Prostate gland (tissue), 2 donors: ENCODE measurements at regions not wholly inside any gene's neighbourhood (a gene's known extent, or its start where the extent isn't known, plus 50 kb on each side); places are given as distances from the start of the nearest gene placed in this dataset.

Source experiments
- DNase-seq: peaks from one replicate; pipeline ENCODE4 v3.0.0-alpha.2; 2019; ENCODE audit warnings: low spot score
- H3K27ac ChIP-seq, 2 donors: fragments of 200-600 bp; sonication (generic); 2 replicates each; pipeline ENCODE4 v1.5.1; 2017 to 2019
- H3K27me3 ChIP-seq: fragments of 200-600 bp; sonication (generic); replicated peaks from 2 replicates; pipeline ENCODE4 v1.5.1; 2019; ENCODE audit not compliant: insufficient read depth
- H3K36me3 ChIP-seq, 2 donors: fragments of 200-600 bp; sonication (generic); 1 replicate in 1 of 2; 2 replicates in 1 of 2; pipeline versions ENCODE4 v1.5.1 to v1.8.1; 2017 to 2019
- H3K4me1 ChIP-seq: fragments of 200-600 bp; sonication (generic); replicated peaks from 2 replicates; pipeline ENCODE4 v1.5.1; 2019
- H3K4me3 ChIP-seq, 2 donors: fragments of 200-600 bp; sonication (generic); 2 replicates each; pipeline ENCODE4 v1.5.1; 2017 to 2019
- H3K9me3 ChIP-seq: fragments of 200-600 bp; sonication (generic); 2 replicates; pipeline ENCODE4 v1.5.1; 2017
- POLR2A ChIP-seq: fragments of 450-650 bp; IDR thresholded peaks from one replicate; pipeline ENCODE4 v1.6.1; 2016; ENCODE audit warnings: antibody characterized with exemption, mild to moderate bottlenecking
- POLR2AphosphoS5 ChIP-seq: sonication (generic); formaldehyde crosslinking; IDR thresholded peaks from one replicate; pipeline ENCODE4 v1.6.1; 2017; ENCODE audit warnings: antibody characterized with exemption
- WGBS: methylation state at CpG from one replicate; pipeline ENCODE4 v1.1.5; 2018; 5-methylcytosine and 5-hydroxymethylcytosine counted together
- intact Hi-C: fragments of 100-400 bp; cut with DNase I; formaldehyde crosslinking; loops from one replicate; pipeline ENCODE4 v1.14.2; 2022
- TF ChIP-seq, protein P1 (sequence below), 4 experiments: fragments of 200-600 bp in 2 of 4; fragments of 450-650 bp in 2 of 4; sonication (generic) in 2 of 4; IDR thresholded peaks; 1 replicate in 3 of 4; 2 replicates in 1 of 4; pipeline ENCODE4 v1.5.1; 2016 to 2019; ENCODE audit warnings: antibody characterized with exemption in 4 of 4, mild to moderate bottlenecking in 2 of 4, moderate library complexity in 2 of 4

DNA sequence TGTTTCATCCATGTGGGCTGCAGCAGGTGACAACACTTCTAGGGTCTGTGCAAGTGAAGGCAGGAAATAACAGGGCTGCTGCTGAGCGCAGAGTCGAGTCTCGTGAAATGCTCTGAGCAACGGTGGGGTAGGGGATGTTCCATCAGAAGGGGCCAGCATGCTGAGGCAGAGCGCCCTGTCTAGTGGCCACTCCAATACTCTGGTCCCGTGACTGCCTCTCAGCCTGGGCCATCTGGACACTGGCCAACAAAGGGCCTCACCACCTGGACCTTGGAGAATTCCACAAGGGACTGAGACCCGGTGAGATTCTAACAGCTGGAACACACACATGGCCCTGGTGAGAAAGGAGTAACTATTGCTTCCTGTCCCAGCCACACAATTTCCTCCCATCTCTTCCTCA, 375.7 kb downstream of the SHANK2 start:
- WGBS: 53% methylated on average over 7 of the region's 7 CpGs
- intact Hi-C loops: no loop called here
- no peak overlapping the region for H3K27ac ChIP-seq
- no peaks in the 10 kb centered on the region for H3K4me1 ChIP-seq
- no peak for DNase-seq
- no peaks in the 10 kb centered on the region for H3K9me3 ChIP-seq
- no peaks in the 10 kb centered on the region for H3K36me3 ChIP-seq
- TF ChIP-seq POLR2A (no peak), POLR2AphosphoS5 (no peak)
- TF ChIP-seq, protein P1, sequence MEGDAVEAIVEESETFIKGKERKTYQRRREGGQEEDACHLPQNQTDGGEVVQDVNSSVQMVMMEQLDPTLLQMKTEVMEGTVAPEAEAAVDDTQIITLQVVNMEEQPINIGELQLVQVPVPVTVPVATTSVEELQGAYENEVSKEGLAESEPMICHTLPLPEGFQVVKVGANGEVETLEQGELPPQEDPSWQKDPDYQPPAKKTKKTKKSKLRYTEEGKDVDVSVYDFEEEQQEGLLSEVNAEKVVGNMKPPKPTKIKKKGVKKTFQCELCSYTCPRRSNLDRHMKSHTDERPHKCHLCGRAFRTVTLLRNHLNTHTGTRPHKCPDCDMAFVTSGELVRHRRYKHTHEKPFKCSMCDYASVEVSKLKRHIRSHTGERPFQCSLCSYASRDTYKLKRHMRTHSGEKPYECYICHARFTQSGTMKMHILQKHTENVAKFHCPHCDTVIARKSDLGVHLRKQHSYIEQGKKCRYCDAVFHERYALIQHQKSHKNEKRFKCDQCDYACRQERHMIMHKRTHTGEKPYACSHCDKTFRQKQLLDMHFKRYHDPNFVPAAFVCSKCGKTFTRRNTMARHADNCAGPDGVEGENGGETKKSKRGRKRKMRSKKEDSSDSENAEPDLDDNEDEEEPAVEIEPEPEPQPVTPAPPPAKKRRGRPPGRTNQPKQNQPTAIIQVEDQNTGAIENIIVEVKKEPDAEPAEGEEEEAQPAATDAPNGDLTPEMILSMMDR (IDR thresholded peaks at IDR 0.05): no peak
- no peaks in the 10 kb centered on the region for H3K27me3 ChIP-seq
- no peak overlapping the region for H3K4me3 ChIP-seq

DNA sequence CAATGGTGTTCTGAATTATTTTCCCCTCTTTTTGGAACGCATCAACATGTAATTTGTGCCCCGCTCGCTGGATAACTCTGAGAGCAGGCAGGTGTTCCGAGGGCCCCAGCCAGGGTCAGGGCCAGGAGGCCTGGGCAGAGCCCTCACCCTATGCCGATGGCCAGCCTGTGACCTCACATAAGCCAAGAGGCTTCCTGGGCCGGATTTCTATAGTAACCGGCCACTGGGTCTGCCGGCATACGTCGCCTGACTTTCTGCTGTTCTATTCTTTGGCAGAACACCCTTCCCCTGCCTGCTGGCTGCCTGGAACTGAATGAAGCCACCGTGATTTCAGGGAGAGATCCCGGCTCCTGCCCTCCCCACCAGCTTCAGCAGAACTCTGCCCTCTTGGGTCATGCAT, 375.2 kb downstream of the SHANK2 start:
- DNase-seq: no peak
- H3K27ac ChIP-seq: no peak overlapping the region
- no peak overlapping the region for H3K4me3 ChIP-seq
- intact Hi-C loops: no loop called here
- no peak for TF ChIP-seq POLR2A
- no peak for TF ChIP-seq POLR2AphosphoS5
- TF ChIP-seq, protein P1 (IDR thresholded peaks at IDR 0.05): no peak
- WGBS: 86% methylated on average over 12 of the region's 12 CpGs
- no peaks in the 10 kb centered on the region for H3K9me3 ChIP-seq
- H3K36me3 ChIP-seq: no peaks in the 10 kb centered on the region
- H3K27me3 ChIP-seq: no peaks in the 10 kb centered on the region
- H3K4me1 ChIP-seq: no peaks in the 10 kb centered on the region

DNA sequence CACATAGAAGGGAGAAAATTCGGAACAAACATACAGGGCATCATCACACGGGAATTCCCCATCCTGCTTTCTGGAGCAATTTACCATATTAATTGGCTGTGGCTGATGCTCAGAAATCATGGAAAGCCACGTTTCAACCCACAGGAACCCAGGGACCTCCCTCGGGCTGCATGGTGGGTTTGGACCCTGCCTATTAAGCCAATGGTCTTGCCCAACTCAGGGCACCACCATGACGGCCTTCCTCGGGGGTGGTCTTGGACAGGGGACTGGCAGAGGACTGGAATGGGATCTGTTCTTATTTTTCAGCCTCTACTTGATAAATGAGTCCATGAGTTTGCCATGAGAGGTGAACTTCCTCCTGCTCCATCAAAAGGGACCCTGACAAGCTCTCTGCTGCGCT, 374.0 kb downstream of the SHANK2 start:
- intact Hi-C loops: no loop called here
- TF ChIP-seq POLR2AphosphoS5: no peak
- TF ChIP-seq POLR2A: no peak
- TF ChIP-seq, protein P1 (IDR thresholded peaks at IDR 0.05): no peak
- Histone ChIP-seq H3K27ac (no peak overlapping the region), H3K36me3 (no peaks in the 10 kb centered on the region), H3K27me3 (no peaks in the 10 kb centered on the region), H3K4me3 (no peak overlapping the region), H3K4me1 (no peaks in the 10 kb centered on the region), H3K9me3 (no peaks in the 10 kb centered on the region)
- 90% methylated on average over 7 of the region's 7 CpGs for WGBS
- DNase-seq: no peak

DNA sequence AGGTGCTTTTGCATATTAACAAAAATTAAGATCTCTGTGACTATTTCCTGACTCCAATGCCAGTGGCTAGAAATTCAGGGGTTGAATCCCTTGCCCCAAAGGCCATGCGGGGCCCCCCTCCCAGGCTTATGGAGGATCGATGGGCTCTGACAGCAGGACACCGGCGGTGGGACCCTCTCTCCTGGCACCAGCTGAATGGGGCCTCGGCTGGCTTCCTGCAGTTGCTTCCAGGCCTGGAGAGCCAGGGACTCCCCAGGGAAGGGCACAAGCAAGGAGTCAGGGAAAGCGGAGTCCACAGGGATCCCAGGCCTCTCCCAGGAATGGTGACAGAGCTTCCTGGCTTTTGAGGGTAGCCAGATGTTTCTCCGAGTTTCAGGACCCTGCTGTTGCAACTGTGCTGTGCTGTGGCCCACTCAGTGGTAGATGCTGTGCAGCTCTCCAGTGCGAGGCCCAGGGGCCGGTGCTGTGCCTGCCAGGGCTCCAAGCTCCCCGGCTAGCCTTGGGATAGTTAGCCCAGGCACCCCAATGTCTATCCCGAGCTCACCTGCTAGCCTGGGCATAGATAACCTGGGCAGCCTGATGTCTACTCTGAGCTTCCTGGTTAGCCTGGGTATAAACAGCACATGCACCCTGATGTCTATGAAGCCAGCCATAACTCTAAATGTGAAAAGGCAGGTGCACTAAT, 372.6 kb downstream of the SHANK2 start:
- Histone ChIP-seq H3K4me3 (no peak overlapping the region), H3K27me3 (no peaks in the 10 kb centered on the region), H3K27ac (no peak overlapping the region), H3K9me3 (no peaks in the 10 kb centered on the region), H3K36me3 (no peaks in the 10 kb centered on the region), H3K4me1 (no peaks in the 10 kb centered on the region)
- TF ChIP-seq POLR2AphosphoS5: no peak
- TF ChIP-seq, protein P1 (IDR thresholded peaks at IDR 0.05): no peak
- TF ChIP-seq POLR2A: no peak
- DNase-seq: no peak
- 84% methylated on average over 11 of the region's 11 CpGs for WGBS
- intact Hi-C loops: no loop called here

DNA sequence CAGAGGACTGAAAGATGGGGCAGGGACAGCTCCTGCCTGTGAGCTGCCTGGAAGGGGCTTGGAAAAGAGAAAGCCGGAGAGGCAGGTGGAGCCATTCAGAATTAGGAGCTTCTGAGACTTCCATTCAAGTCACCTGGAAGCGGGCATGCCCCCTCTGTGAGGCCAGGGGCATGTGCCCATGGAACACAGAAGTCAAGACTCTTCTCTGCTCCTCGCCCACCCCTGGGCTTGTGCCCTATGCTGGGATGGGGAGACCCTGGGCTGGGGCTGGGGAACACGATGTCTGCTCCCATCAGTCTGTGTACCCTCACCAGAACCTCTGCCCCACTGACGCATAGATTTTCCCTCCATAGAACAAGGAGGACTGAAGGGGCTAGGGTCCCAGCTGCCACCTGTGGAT, 372.0 kb downstream of the SHANK2 start:
- intact Hi-C loops: no loop called here

More for the DNA sequence above, 372.0 kb downstream of the SHANK2 start:
- Histone ChIP-seq H3K4me3 (no peak overlapping the region), H3K27me3 (no peaks in the 10 kb centered on the region), H3K4me1 (no peaks in the 10 kb centered on the region), H3K9me3 (no peaks in the 10 kb centered on the region), H3K27ac (no peak overlapping the region), H3K36me3 (no peaks in the 10 kb centered on the region)
- WGBS: 96% methylated on average over 5 of the region's 5 CpGs
- TF ChIP-seq, protein P1 (IDR thresholded peaks at IDR 0.05): no peak
- no peak for TF ChIP-seq POLR2AphosphoS5
- no peak for TF ChIP-seq POLR2A
- no peak for DNase-seq
